Hepatic stellate cell (primary cell): ENCODE measurements at regions not wholly inside any gene's neighbourhood (a gene's known extent, or its start where the extent isn't known, plus 50 kb on each side); places are given as distances from the start of the nearest gene placed in this dataset.

ENCODE experiments used
- DNase-seq: peaks from one replicate; pipeline ENCODE4 v3.0.0; 2011; ENCODE audit warnings: low spot score

- DNase-seq: no peak
These were observed 169.4 kb downstream of the FOXL1 start for GRCh38 chr16:86747761-86748160.

- no peak for DNase-seq
These were observed 170.3 kb downstream of the FOXL1 start for GRCh38 chr16:86748652-86749051.

GRCh38 chr16:86751076-86752030, 173.0 kb downstream of the FOXL1 start:
- peak; percentile 77 for DNase-seq

- DNase-seq: no peak
These were observed 174.3 kb downstream of the FOXL1 start for GRCh38 chr16:86752582-86753175.

GRCh38 chr16:86753399-86753798, 175.1 kb downstream of the FOXL1 start:
- DNase-seq: no peak

- no peak for DNase-seq
These were observed 177.2 kb downstream of the FOXL1 start for GRCh38 chr16:86755571-86756006.

- no peak for DNase-seq
These were observed 178.7 kb downstream of the FOXL1 start for GRCh38 chr16:86756882-86757703.

- no peak for DNase-seq
These were observed 179.3 kb downstream of the FOXL1 start for GRCh38 chr16:86757704-86758040.

GRCh38 chr16:86758932-86759331, 180.6 kb downstream of the FOXL1 start:
- no peak for DNase-seq

- peak; percentile 69 for DNase-seq
These were observed 183.0 kb downstream of the FOXL1 start for GRCh38 chr16:86761111-86762031.

GRCh38 chr16:86762095-86762494, 183.7 kb downstream of the FOXL1 start:
- DNase-seq: no peak

- DNase-seq: no peak
These were observed 185.5 kb downstream of the FOXL1 start for GRCh38 chr16:86763819-86764218.

- no peak for DNase-seq
These were observed 186.2 kb downstream of the FOXL1 start for GRCh38 chr16:86764551-86764950.

- no peak for DNase-seq
These were observed 187.2 kb downstream of the FOXL1 start for GRCh38 chr16:86765389-86766026.

GRCh38 chr16:86766700-86767099, 188.4 kb downstream of the FOXL1 start:
- DNase-seq: no peak

GRCh38 chr16:86768228-86768791, 190.0 kb downstream of the FOXL1 start:
- DNase-seq: no peak

- DNase-seq: no peak
These were observed 190.7 kb downstream of the FOXL1 start for GRCh38 chr16:86768999-86769398.

- peak; percentile 84 for DNase-seq
These were observed 193.4 kb downstream of the FOXL1 start for GRCh38 chr16:86771506-86772460.

- peak; percentile 92 for DNase-seq
These were observed 194.5 kb downstream of the FOXL1 start for GRCh38 chr16:86772671-86773353.
